Lung (tissue), 11 donors: ENCODE measurements at regions not wholly inside any gene's neighbourhood (a gene's known extent, or its start where the extent isn't known, plus 50 kb on each side); places are given as distances from the start of the nearest gene placed in this dataset.

ENCODE experiments used
- ATAC-seq: fragments of 200-7000 bp; cut with Tn5 transposase; one replicate; pipeline ENCODE4 v1.9.1; 2020; ENCODE audit warnings: moderate number of reproducible peaks; ENCODE audit not compliant: insufficient read depth, low FRiP score
- DNase-seq, 3 donors: peaks; one replicate each; pipeline ENCODE4 v3.0.0-alpha.2; 2013 to 2017
- H3K27ac ChIP-seq, 2 donors: one replicate each; pipeline ENCODE4 v1.5.1; 2013; ENCODE audit warnings: mild to moderate bottlenecking in 2 of 2, moderate library complexity in 2 of 2, control low read depth in 1 of 2, inconsistent platforms in 1 of 2, low read depth in 1 of 2, low read length in 1 of 2
- H3K27me3 ChIP-seq, 3 donors: one replicate each; pipeline ENCODE4 v1.5.1; 2013; ENCODE audit warnings: low read length in 2 of 3; ENCODE audit not compliant: control insufficient read depth in 3 of 3, insufficient read depth in 3 of 3
- H3K36me3 ChIP-seq, 4 donors: one replicate each; pipeline ENCODE4 v1.5.1; 2013; ENCODE audit warnings: low read length in 4 of 4, mild to moderate bottlenecking in 1 of 4, moderate library complexity in 1 of 4; ENCODE audit not compliant: control insufficient read depth in 4 of 4, insufficient read depth in 4 of 4
- H3K4me1 ChIP-seq, 5 donors: one replicate each; pipeline ENCODE4 v1.5.1; 2013; ENCODE audit warnings: low read length in 5 of 5, mild to moderate bottlenecking in 2 of 5, moderate library complexity in 1 of 5; ENCODE audit not compliant: control insufficient read depth in 5 of 5, insufficient read depth in 5 of 5
- H3K4me3 ChIP-seq: one replicate; pipeline ENCODE4 v1.5.1; 2013; ENCODE audit warnings: mild to moderate bottlenecking, control low read depth, moderate library complexity
- H3K9ac ChIP-seq, 2 donors: one replicate each; pipeline ENCODE4 v1.5.1; 2013; ENCODE audit warnings: low read length in 2 of 2, control low read depth in 1 of 2; ENCODE audit not compliant: insufficient read depth in 1 of 2
- H3K9me3 ChIP-seq, 4 donors: one replicate each; pipeline ENCODE4 v1.5.1; 2013; ENCODE audit warnings: low read length in 3 of 4, mild to moderate bottlenecking in 1 of 4, moderate library complexity in 1 of 4; ENCODE audit not compliant: control insufficient read depth in 4 of 4, insufficient read depth in 3 of 4
- CTCF ChIP-seq: IDR thresholded peaks from 2 replicates; pipeline ENCODE4 v1.5.1; 2012; ENCODE audit warnings: mild to moderate bottlenecking; ENCODE audit errors: control extremely low read depth, extremely low read depth
- WGBS, 2 donors: extraction: QIAGEN DNeasy Blood & Tissue Kit; methylation state at CpG; one replicate each; pipeline ENCODE4 v1.1.7; 2013; 5-methylcytosine and 5-hydroxymethylcytosine counted together
- donor health status: control.
- donor health status: control.
- donor health status: Bipolar disorder and iron deficiency.
- donor health status: healthy.
- donor health status: DM: yes; HTN: yes; CAD: no.

- Histone ChIP-seq H3K27me3 (no peaks in the 10 kb centered on the region), H3K27ac (no peak overlapping the region), H3K9ac (no peak overlapping the region), H3K9me3 (no peaks in the 10 kb centered on the region), H3K36me3 (no peaks in the 10 kb centered on the region), H3K4me1 (no peaks in the 10 kb centered on the region), H3K4me3 (no peak overlapping the region)
- no peak for TF ChIP-seq CTCF
- 80 to 100% methylated on average over 1 of the region's 1 CpG for WGBS, 2 donors
- no peak for DNase-seq
- no peak for ATAC-seq
These were observed 55.2 kb upstream of the TOP3B start for GRCh38 chr22:22037740-22038139.

- TF ChIP-seq CTCF, result no peak
- peak in 1 of 3 donors; percentile 6 for DNase-seq
- H3K36me3 ChIP-seq, result no peaks in the 10 kb centered on the region
- no peak overlapping the region for H3K27ac ChIP-seq
- no peak for ATAC-seq
- H3K4me1 ChIP-seq, result no peaks in the 10 kb centered on the region
- no peaks in the 10 kb centered on the region for H3K9me3 ChIP-seq
- H3K9ac ChIP-seq, result no peak overlapping the region
- H3K4me3 ChIP-seq, result no peak overlapping the region
- H3K27me3 ChIP-seq, result no peaks in the 10 kb centered on the region
These were observed 54.6 kb upstream of the TOP3B start for GRCh38 chr22:22037229-22037628.

- H3K27me3 ChIP-seq, result no peaks in the 10 kb centered on the region
- H3K4me3 ChIP-seq, result no peak overlapping the region
- H3K27ac ChIP-seq, result no peak overlapping the region
- H3K9me3 ChIP-seq, result no peaks in the 10 kb centered on the region
- no peaks in the 10 kb centered on the region for H3K36me3 ChIP-seq
- WGBS, 2 donors, result 96 to 97% methylated on average over 3 of the region's 3 CpGs
- ATAC-seq, result no peak
- TF ChIP-seq CTCF, result no peak
- H3K9ac ChIP-seq, result no peak overlapping the region
- H3K4me1 ChIP-seq, result no peaks in the 10 kb centered on the region
- no peak for DNase-seq
These were observed 54.0 kb upstream of the TOP3B start for GRCh38 chr22:22036588-22036987.

GRCh38 chr22:22035771-22036314, 53.3 kb upstream of the TOP3B start:
- Histone ChIP-seq H3K9me3 (no peaks in the 10 kb centered on the region), H3K36me3 (no peaks in the 10 kb centered on the region), H3K27ac (no peak overlapping the region), H3K4me1 (no peaks in the 10 kb centered on the region), H3K4me3 (no peak overlapping the region), H3K27me3 (no peaks in the 10 kb centered on the region), H3K9ac (no peak overlapping the region)
- 87% methylated on average over 4 of the region's 4 CpGs for WGBS, 2 donors
- no peak for TF ChIP-seq CTCF
- DNase-seq (no peak), ATAC-seq (no peak)
